Neuronal stem cell (in vitro differentiated cells): ENCODE measurements at regions not wholly inside any gene's neighbourhood (a gene's known extent, or its start where the extent isn't known, plus 50 kb on each side); places are given as distances from the start of the nearest gene placed in this dataset.

Experiments used
- DNase-seq: peaks from one replicate; pipeline ENCODE4 v3.0.0-alpha.2; 2013; ENCODE audit warnings: low spot score
- H2AFZ ChIP-seq: one replicate; pipeline ENCODE4 v1.6.1; 2013; ENCODE audit warnings: mild to moderate bottlenecking, low read length, inconsistent platforms
- H2AK5ac ChIP-seq: 2 replicates; pipeline ENCODE4 v1.6.1; 2013; ENCODE audit warnings: low read depth, mild to moderate bottlenecking, inconsistent platforms, low read length, moderate library complexity, mixed read lengths
- H2BK120ac ChIP-seq: 2 replicates; pipeline ENCODE4 v1.6.1; 2013; ENCODE audit warnings: low read depth, mild to moderate bottlenecking, inconsistent platforms, low read length, moderate library complexity, mixed read lengths
- H2BK12ac ChIP-seq: one replicate; pipeline ENCODE4 v1.6.1; 2013; ENCODE audit warnings: low read length, inconsistent platforms
- H2BK15ac ChIP-seq: 2 replicates; pipeline ENCODE4 v1.6.1; 2013; ENCODE audit warnings: mild to moderate bottlenecking, low read length, inconsistent platforms, mixed read lengths
- H2BK5ac ChIP-seq: one replicate; pipeline ENCODE4 v1.6.1; 2013; ENCODE audit warnings: inconsistent platforms, mild to moderate bottlenecking, low read length, moderate library complexity
- H3K14ac ChIP-seq: one replicate; pipeline ENCODE4 v1.6.1; 2013; ENCODE audit warnings: low read length, inconsistent platforms
- H3K18ac ChIP-seq: 2 replicates; pipeline ENCODE4 v1.6.1; 2013; ENCODE audit warnings: low read length, inconsistent platforms
- H3K23ac ChIP-seq: 2 replicates; pipeline ENCODE4 v1.6.1; 2013; ENCODE audit warnings: low read depth, mild to moderate bottlenecking, mixed read lengths, low read length, inconsistent platforms; ENCODE audit not compliant: poor library complexity
- H3K27ac ChIP-seq: replicated peaks from 3 replicates; pipeline ENCODE4 v1.5.1; 2013; ENCODE audit warnings: low read length, inconsistent platforms
- H3K27me3 ChIP-seq, 3 experiments: 2 replicates each; pipeline ENCODE4 v1.6.1; 2013; ENCODE audit warnings: low read length in 3 of 3, mild to moderate bottlenecking in 2 of 3, inconsistent platforms in 1 of 3, low read depth in 1 of 3, mixed read lengths in 1 of 3, moderate library complexity in 1 of 3; ENCODE audit not compliant: control insufficient read depth in 3 of 3, insufficient read depth in 3 of 3
- H3K36me3 ChIP-seq, 2 donors: replicated peaks in 1 of 2; 2 replicates each; pipeline ENCODE4 v1.6.1; 2013; ENCODE audit warnings: low read length in 2 of 2; ENCODE audit not compliant: control insufficient read depth in 2 of 2, insufficient read depth in 2 of 2
- H3K4ac ChIP-seq: 2 replicates; pipeline ENCODE4 v1.6.1; 2013; ENCODE audit warnings: inconsistent platforms, mild to moderate bottlenecking, low read length, moderate library complexity
- H3K4me1 ChIP-seq, 2 donors: 1 replicate in 1 of 2; 2 replicates in 1 of 2; pipeline ENCODE4 v1.6.1; 2013; ENCODE audit warnings: low read length in 2 of 2, low read depth in 1 of 2; ENCODE audit not compliant: control insufficient read depth in 2 of 2, insufficient read depth in 1 of 2
- H3K4me2 ChIP-seq: one replicate; pipeline ENCODE4 v1.6.1; 2013; ENCODE audit warnings: mild to moderate bottlenecking, low read length, inconsistent platforms; ENCODE audit not compliant: insufficient read depth, poor library complexity, severe bottlenecking
- H3K4me3 ChIP-seq, 2 donors: 2 replicates each; pipeline ENCODE4 v1.5.1; 2013; ENCODE audit warnings: low read length in 2 of 2, mild to moderate bottlenecking in 2 of 2, inconsistent platforms in 1 of 2, moderate library complexity in 1 of 2
- H3K79me1 ChIP-seq: one replicate; pipeline ENCODE4 v1.6.1; 2013; ENCODE audit warnings: low read depth, mild to moderate bottlenecking, inconsistent platforms, low read length, moderate library complexity
- H3K9ac ChIP-seq: one replicate; pipeline ENCODE4 v1.6.1; 2013; ENCODE audit warnings: mild to moderate bottlenecking, low read depth, low read length, inconsistent platforms; ENCODE audit not compliant: poor library complexity
- H3K9me3 ChIP-seq, 2 donors: replicated peaks in 1 of 2; 2 replicates each; pipeline versions ENCODE3 to v1.6.1; 2013; ENCODE audit warnings: low read length in 2 of 2, mild to moderate bottlenecking in 2 of 2, inconsistent platforms in 1 of 2, low read depth in 1 of 2, mixed read lengths in 1 of 2, moderate library complexity in 1 of 2; ENCODE audit not compliant: control insufficient read depth in 2 of 2, insufficient read depth in 1 of 2
- H4K8ac ChIP-seq: one replicate; pipeline ENCODE4 v1.6.1; 2013; ENCODE audit warnings: low read depth, mild to moderate bottlenecking, inconsistent platforms, low read length, moderate library complexity
- H4K91ac ChIP-seq: one replicate; pipeline ENCODE4 v1.6.1; 2013; ENCODE audit warnings: low read length, low read depth, mild to moderate bottlenecking, inconsistent platforms; ENCODE audit not compliant: poor library complexity
- WGBS, 2 donors: extraction: QIAGEN DNeasy Blood & Tissue Kit; methylation state at CpG; one replicate each; pipeline ENCODE4 v1.1.7; 2013; ENCODE audit warnings: missing lambda C conversion rate in 2 of 2, mixed read lengths in 1 of 2; ENCODE audit not compliant: insufficient read length in 2 of 2, insufficient replicate concordance in 1 of 2; ENCODE audit errors: extremely low coverage in 2 of 2; 5-methylcytosine and 5-hydroxymethylcytosine counted together

DNA sequence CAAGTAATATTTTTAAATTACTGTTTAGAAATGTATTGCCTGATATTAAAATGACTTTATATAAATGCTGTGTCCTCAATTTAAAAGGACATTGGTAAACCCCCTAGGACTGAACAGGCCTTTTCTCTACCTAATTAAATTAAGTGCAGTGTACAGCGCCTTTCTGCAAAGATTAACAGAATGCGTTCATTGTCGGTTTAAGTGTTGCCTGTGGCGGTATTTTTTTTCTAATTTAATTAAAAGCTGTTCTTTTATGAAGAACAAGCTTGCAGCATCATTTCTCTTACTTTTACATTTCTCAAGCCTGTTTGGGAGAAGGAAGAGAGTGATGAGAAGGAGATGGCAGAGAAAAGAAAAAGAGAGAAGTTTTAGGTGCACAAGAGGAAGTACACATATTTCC, 344.9 kb downstream of the CPS1 start:
- Histone ChIP-seq H2BK5ac (no peak overlapping the region), H4K91ac (no peak overlapping the region), H2AFZ (no peak overlapping the region), H2BK120ac (no peak overlapping the region), H2BK12ac (no peak overlapping the region), H3K9ac (no peak overlapping the region), H3K9me3 (peaks cover 0 to 1% of the 10 kb centered on the region in 2 donors), H3K79me1 (no peaks in the 10 kb centered on the region), H3K36me3 (no peaks in the 10 kb centered on the region), H2AK5ac (no peak overlapping the region), H3K27ac (no peak overlapping the region), H3K23ac (no peak overlapping the region), H3K27me3 (no peaks in the 10 kb centered on the region), H3K4me2 (no peak overlapping the region), H4K8ac (no peak overlapping the region), H3K14ac (no peak overlapping the region), H3K18ac (no peak overlapping the region), H3K4me3 (no peak overlapping the region), H3K4ac (no peak overlapping the region), H3K4me1 (no peaks in the 10 kb centered on the region), H2BK15ac (no peak overlapping the region)
- no peak for DNase-seq
- WGBS, 2 donors, result no CpG with 5 or more reads among the region's 4 CpGs

DNA sequence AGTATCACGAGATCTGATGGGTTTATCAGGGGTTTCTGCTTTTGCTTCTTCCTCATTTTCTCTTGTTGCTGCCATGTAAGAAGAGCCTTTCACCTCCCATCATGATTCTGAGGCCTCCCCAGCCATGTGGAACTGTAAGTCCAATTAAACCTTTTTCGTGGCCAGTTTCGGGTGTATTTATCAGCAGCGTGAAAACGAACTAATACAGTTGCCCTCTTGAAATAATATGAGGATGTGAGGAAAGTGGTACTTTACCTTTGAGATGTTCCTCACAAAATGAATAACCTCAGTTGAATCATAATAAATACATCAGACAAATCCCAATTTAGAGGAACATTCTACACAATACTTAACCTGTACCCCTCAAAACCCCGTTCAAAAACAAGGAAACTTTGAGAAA, 356.4 kb downstream of the CPS1 start:
- Histone ChIP-seq H2AK5ac (no peak overlapping the region), H2BK12ac (no peak overlapping the region), H3K4me1 (no peaks in the 10 kb centered on the region), H2AFZ (no peak overlapping the region), H4K91ac (no peak overlapping the region), H3K79me1 (no peaks in the 10 kb centered on the region), H2BK5ac (no peak overlapping the region), H2BK120ac (no peak overlapping the region), H3K27ac (no peak overlapping the region), H3K4me3 (no peak overlapping the region), H3K4ac (no peak overlapping the region), H3K27me3 (no peaks in the 10 kb centered on the region), H3K9me3 (no peaks in the 10 kb centered on the region), H2BK15ac (no peak overlapping the region), H3K18ac (no peak overlapping the region), H3K4me2 (no peak overlapping the region), H3K9ac (no peak overlapping the region), H3K36me3 (no peaks in the 10 kb centered on the region), H3K14ac (no peak overlapping the region), H3K23ac (no peak overlapping the region), H4K8ac (no peak overlapping the region)
- WGBS, 2 donors, result no CpG with 5 or more reads among the region's 6 CpGs
- no peak for DNase-seq

DNA sequence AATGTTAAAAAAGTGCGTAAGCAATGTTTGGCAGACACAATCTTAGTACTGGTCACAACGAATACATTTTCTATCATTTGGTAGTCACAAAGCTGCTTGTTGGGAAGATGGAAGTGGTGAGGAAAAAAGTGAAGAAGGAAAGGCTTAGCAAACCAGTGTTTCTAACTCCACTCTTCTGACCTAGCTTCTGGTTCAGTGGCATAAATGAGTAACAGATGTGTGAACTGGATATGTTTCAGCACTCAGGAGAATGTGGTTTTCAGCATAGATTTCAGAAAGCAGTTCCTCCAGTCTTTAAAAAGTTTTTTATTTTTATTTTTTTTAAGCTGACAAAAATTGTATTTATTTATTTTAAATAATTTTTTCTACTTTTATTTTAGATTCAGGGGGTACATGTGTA, 357.1 kb downstream of the CPS1 start:
- DNase-seq, result no peak

DNA sequence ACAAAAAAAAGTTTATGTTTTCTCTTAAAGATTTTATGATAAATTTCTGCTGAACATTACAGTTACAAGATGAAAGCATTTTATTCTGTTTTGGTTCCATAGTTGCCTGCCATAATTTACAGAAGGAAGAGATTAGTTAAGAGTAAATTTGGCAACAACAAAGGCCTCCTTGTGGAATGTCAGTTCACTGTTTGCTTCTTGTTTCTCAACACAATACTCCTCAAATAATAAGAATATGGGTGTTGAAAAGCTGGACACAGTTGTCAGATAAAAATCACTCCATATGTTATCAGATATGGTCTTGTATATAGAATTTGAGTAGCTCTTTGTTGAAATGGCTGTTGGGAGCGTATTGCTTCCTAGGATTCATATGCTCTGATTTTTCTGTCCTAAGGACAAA, 359.5 kb downstream of the CPS1 start:
- Histone ChIP-seq H2AFZ (no peak overlapping the region), H3K4me1 (no peaks in the 10 kb centered on the region), H2BK12ac (no peak overlapping the region), H3K4me2 (no peak overlapping the region), H3K9me3 (no peaks in the 10 kb centered on the region), H2BK5ac (no peak overlapping the region), H3K18ac (no peak overlapping the region), H3K14ac (no peak overlapping the region), H3K27ac (no peak overlapping the region), H4K8ac (no peak overlapping the region), H2BK15ac (no peak overlapping the region), H2BK120ac (no peak overlapping the region), H3K27me3 (no peaks in the 10 kb centered on the region), H3K9ac (no peak overlapping the region), H2AK5ac (no peak overlapping the region), H4K91ac (no peak overlapping the region), H3K4ac (no peak overlapping the region), H3K36me3 (no peaks in the 10 kb centered on the region), H3K4me3 (no peak overlapping the region), H3K79me1 (no peaks in the 10 kb centered on the region), H3K23ac (no peak overlapping the region)
- WGBS, 2 donors, result no CpG with 5 or more reads among the region's 1 CpG
- no peak for DNase-seq

More for the DNA sequence above, 357.1 kb downstream of the CPS1 start:
- H2BK120ac ChIP-seq, result no peak overlapping the region
- H3K4me2 ChIP-seq, result no peak overlapping the region
- no CpG with 5 or more reads among the region's 2 CpGs for WGBS, 2 donors
- no peaks in the 10 kb centered on the region for H3K4me1 ChIP-seq
- H4K8ac ChIP-seq, result no peak overlapping the region
- no peak overlapping the region for H2BK12ac ChIP-seq
- H3K14ac ChIP-seq, result no peak overlapping the region
- no peaks in the 10 kb centered on the region for H3K27me3 ChIP-seq
- no peak overlapping the region for H3K4ac ChIP-seq
- no peak overlapping the region for H3K9ac ChIP-seq
- H4K91ac ChIP-seq, result no peak overlapping the region
- H2BK5ac ChIP-seq, result no peak overlapping the region
- H3K4me3 ChIP-seq, result no peak overlapping the region
- H2AFZ ChIP-seq, result no peak overlapping the region
- H3K23ac ChIP-seq, result no peak overlapping the region
- no peaks in the 10 kb centered on the region for H3K36me3 ChIP-seq
- no peak overlapping the region for H3K18ac ChIP-seq
- H3K9me3 ChIP-seq, result no peaks in the 10 kb centered on the region
- no peaks in the 10 kb centered on the region for H3K79me1 ChIP-seq
- no peak overlapping the region for H3K27ac ChIP-seq
- no peak overlapping the region for H2AK5ac ChIP-seq
- no peak overlapping the region for H2BK15ac ChIP-seq
